NCI-H146 (cell line): ENCODE measurements at regions not wholly inside any gene's neighbourhood (a gene's known extent, or its start where the extent isn't known, plus 50 kb on each side); places are given as distances from the start of the nearest gene placed in this dataset.

ENCODE experiments used
- DNase-seq: peaks from one replicate; lab custom pipeline; 2025; lab: John Stamatoyannopoulos, UW

DNA sequence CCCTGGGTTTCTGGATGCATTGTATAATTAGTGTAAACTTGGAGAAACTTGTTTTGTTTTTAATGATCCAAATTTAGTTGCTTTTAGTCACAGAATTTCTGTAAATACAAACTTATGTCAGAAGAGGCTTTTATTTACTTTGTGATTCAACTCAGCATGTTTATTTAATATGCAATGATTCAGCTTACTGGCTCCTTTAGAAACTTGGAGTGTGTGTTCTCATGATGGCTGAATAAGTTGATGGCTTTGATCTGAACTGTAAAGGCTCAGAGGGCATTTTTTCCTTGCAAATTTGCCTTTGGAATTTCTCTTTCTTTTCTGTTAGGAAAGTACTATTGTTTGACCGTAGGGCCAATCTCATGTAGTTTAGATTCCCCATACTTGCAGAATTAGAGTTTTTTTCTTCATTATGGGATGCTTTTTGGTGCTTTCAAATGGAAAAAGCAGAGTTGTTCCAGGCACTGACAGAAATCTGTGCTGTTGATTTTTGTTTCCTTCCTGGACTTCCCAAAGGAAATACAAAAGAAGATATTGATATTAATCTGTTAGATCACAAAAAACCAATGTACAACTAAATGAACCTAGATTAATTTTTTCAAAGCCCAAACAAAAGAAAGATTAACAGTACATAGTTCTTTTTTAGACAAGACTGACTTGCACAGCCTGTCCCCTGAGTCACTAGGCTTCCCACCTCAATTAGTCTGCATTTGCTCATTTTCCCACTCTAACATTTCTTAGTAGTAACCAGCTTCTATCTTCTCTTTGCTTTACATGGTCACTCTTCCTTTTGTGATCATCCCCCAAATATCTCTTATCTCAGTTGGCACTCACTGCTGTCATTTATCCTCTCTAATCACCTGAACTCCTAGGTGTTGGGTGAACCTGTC lies 96.8 kb upstream of the AGR3 start:
- DNase-seq = no peak

DNA sequence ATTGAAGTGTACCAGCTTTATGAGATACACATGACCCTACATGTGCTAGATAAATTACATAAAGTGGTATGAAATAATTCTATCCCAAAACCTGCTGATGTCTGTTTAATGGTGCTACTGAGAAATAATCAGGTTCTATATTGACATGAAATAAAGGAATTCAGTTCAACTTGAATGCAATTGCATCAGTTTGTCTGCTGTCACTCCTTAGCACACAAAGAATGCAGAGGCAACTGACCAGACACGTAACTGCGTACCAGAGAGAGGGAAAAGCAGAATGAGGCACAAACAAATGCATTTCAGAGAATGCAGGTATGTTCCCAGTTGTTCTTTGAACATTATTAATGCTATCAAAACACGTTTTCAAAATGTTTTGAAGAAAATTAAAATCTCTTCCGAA lies 98.8 kb upstream of the AGR3 start:
- DNase-seq = no peak

DNA sequence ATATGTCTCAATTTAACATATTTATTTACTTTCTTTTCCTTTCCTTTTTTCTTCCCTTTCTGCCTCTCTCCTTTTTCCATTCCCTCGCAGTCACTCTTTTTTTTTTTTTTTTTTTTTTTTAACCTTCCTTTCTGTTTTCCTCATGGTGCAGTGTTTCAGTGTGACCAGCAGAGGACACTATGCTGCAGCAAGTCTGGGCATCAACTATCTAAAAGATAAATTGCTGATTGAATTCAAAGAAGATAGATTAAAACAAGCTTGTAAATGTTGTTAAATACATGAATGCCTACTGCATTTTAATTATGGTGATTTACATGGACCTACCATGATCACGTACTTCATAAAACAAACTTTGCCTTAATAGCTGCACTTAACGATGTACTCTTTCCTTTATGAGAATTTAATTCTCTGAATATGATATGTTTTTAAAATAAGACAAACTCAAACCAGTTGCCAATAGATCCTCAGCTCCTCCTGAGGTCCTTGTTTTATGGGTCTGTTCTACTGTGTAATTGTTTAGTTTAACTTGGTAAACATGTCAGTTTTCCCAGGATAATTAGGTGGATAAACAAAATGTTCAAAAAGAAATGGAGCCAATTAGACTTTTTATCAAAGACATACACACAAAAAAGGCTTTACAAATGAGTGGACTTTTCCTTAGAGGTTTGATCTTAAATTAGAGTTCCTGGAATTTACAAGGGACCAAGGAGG lies 101.0 kb upstream of the AGR3 start:
- peak; percentile 48 for DNase-seq

DNA sequence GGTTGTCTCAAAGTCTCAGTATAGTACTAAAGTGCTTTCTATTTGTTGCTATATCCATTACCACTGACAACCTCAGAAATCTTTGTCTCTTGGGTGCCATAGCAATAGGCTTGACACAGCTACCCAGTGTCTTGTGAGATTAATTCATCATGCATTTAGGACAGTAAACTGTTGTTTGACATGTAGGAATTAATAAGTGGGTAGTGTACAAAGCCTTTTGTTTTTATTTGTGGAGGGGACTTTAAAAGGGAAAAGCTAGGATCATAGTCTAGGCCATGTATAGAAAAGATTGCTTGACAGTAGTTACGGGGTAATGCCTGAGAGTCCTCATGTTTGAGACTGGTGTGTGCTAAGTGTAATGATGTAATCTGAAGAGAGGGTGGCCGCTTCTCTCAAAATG lies 102.6 kb upstream of the AGR3 start:
- no peak for DNase-seq

DNA sequence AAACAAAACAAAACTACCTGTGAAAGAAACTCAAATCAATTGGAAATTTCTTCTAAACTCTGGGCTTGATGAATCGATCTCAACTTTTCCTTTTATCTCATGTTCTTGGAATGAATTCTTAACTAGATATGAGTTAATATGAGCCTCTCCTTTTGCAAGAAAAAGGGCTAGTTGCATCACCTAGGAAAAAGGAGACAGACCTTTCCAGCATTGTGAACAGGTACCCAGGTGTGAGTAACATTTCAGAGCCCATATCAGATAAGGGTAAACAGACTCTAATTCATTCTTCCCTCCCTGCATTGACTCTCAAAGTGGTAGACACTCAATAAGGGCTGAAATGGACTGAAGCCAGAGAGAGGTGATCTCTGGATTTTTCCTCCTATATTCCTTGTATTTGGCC lies 103.8 kb upstream of the AGR3 start:
- DNase-seq = peak; percentile 38

DNA sequence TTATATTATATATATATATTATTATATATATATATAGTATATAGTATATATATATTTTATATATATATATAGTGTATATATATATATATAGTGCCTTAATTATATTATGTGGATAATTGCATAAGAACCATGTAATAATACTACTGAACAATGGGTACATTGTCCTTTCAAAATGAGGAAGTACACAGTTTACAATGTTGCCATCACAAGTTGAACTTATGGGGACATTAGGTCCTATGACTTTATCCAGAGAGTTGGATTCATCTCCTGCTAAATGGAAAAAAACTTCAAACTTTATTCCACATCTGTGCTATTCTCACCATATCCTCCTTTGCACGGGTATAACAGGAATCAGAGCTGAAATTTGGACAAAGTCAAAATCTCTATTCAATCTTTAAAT lies 105.0 kb upstream of the AGR3 start:
- DNase-seq = no peak

DNA sequence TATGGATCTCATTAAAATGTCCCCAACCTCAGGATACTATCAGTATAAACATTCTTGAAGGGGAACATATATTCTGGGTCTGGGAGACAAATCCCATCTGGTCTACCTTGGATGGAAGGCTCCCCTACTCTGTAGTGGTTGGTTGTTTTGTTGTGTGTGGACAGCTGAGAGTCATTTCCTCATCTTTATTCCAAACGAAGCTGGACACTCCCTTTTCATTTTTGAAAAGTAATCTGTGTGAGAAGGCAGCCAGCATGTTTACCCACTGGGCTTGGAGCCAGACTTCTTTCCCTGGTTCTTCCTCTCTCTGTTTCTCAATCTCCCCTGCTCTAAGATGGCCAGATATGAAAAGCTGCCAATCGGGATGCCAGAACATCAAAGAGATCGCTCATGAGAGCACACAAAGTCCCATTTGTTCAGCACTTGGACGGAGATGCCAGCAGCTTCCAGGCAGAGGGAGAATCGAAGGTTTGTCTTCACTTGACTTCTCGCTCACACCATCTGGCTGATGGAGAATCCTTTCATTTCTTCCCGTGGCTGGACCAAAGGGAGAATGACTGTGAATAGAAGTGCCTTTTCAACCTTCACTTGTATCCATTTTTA lies 108.1 kb upstream of the AGR3 start:
- peak; percentile 82 for DNase-seq

DNA sequence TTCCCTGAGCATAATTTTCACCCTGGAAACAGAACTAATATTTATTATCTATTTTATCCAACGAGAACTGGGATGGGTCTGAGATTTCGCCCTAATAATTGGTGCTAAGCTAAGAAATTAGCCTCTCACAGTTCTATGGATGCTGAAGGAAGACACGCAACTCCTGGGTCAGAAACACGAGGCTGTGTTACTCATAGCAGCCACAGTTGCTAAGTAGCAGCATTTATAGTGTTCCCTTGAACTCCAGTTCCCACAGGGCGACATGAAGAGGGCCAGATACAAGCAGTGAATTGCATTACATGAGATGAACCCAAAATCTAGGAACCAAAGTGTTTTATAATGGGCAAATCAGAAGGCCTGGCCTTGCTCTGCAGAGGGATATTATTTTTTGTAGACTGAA lies 109.8 kb upstream of the AGR3 start:
- no peak for DNase-seq

DNA sequence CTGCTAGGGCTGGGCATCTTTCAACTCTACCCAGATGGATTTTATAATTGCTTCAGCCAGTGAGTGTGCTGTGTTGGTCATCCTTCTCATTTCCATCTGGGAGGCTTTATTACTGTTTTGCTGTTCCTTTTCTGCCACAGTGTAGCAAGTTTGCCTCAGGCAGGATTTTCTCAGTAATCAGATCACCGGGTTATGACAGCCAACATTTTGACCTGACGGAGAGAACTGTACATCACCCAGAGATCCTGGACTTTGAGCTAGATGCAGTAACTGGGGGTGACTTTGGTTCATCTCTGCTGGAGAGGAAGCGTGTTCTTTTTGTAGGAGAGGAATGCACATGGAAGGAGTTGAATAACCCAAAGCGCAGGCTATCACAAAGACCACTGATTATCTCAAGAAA lies 111.8 kb upstream of the AGR3 start:
- no peak for DNase-seq

DNA sequence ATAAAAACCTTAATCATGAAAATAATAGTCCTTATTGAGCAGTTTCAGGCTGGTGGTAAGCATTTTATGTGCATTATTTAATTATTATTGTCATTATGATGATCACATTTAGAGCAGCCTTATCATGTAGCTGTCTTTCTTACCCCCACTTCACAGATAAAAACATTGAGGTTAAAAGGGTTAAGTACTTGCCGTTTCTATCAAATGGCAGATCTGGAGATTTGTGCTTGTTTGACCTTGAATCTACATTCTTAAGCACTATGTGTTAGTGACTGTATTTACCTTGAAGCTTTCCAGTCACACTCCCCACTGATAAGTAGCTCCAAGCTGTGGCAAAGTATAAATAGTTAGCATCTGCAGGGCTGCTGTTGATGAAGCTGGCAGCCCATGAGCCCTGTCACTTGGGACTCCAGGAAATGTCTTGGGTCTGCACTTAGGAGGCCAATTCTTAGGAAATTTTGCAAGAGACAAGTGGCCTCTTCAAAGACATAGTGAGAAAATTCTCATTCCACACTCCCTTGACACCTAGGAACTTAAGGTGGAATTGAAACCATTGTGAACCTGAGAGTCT lies 116.8 kb upstream of the AGR3 start:
- DNase-seq = no peak

DNA sequence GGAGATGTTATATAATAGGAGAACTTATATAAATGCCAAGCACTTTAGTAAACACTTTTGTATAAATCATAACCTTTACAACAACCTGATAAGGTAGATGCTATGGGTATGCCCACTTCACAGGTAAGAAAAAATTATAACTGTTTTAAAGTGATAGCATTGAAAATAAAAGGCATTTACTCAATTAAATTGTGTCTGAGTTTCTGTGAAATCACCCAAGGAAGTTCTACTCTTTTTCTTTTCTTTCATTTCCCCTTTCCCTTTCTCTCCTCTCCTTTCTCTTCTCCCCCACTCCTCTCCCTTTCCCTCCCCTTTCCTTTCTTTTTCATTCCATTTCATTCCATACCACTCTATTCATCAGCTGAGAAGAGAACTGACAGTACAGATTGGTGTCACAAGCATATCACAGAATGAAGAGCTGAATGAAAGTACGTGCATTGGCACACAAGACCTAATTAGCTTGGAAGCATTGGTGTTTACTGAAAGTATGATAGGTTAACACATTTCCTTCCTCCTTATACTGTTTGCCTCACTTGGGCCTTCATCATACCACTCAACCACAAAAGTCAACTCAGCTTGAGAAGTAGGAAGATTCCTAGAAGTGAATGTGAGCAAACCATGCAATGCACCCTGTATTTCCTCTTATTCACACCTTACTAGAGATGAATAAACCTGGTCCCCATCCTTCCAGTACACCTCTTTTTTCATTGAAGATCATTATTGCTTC lies 117.9 kb upstream of the AGR3 start:
- DNase-seq = no peak

DNA sequence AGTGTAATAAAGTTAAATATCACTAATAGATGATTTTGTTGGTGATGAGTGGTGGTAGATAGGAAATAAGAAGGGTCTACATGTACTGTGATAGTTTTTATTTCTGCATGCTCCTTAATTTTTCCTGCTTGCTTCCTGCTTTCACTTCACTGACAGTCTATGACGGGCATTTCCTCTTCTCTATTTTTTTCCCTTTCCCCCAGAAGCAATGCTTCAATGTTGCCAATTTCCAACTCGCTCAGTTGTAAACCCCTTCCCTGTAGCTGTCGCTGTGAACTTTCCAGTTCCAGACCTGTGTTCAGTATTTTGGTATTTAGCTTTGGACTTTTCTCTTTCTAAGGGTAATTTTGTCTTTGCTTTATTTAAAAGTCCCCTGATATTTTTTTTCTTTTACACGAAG lies 123.5 kb upstream of the AGR3 start:
- DNase-seq = no peak

DNA sequence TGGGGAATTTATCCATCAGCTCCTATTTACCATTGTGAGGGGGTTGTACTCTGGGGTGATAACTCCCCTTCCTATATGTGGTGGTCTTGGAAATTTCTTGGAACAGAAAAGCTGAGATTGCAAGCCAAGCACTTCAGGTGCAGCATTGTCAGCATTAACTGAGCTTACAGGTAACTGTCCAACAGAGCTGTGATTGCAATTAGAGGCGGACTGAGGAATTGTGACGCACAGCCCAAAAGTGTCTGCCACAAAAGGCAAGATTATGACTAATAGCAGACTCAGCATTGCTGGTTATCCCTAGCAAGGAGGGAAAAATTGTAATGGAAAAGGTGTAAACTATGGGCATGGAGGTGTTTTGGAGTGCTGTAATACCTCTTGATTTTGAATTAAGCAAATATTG lies 126.1 kb upstream of the AGR3 start:
- no peak for DNase-seq

DNA sequence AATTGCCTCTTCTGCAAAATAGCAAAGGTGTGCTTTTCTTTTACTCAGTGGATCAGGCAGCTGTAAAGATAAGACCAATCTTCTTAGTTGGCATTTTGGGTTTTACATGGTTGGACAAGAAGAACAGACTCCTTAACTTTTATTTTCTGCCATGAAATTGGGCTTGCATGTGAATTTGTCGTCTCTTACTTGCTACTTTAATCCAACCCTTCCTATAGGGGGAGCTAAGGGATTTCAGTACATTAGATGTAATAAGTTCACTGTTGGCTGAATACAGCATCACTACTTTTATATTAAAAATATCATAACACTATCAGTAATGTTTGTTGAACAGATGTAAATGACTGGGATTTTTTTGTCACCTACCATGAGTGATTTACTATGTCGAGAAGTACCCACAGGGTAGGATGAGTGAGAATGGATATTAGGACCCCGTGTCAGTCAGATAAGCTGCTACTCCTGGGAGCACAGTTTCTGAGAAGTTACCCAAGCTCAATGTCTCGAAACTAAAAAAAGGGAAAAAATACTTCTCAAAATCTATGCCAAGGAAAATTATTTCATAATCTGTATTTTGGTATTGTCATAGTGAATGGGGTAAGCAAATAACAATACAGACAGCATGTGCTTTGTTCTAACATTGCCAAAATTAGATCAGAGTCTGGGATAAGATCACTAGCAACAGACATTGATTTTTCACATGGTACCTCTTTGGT lies 127.4 kb upstream of the AGR3 start:
- DNase-seq = peak; percentile 27

DNA sequence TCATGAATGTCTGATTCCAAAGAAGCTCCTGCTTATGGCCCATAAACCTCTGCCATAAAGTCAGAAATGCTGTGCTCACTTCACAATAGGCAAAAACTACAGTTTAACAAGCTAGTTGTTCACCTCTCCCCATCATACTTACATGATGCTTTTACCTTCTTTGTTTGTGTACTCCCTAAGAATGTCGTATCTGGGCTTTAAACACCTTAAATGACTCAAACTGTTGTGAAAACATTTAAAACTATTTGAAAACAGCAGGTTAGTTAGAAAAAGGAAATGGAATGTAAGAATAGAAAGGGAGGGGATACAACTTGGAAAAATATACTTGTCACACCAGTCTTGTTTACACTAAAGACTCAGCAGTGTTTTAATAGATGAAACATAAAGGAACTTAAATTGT lies 128.2 kb upstream of the AGR3 start:
- DNase-seq = no peak

DNA sequence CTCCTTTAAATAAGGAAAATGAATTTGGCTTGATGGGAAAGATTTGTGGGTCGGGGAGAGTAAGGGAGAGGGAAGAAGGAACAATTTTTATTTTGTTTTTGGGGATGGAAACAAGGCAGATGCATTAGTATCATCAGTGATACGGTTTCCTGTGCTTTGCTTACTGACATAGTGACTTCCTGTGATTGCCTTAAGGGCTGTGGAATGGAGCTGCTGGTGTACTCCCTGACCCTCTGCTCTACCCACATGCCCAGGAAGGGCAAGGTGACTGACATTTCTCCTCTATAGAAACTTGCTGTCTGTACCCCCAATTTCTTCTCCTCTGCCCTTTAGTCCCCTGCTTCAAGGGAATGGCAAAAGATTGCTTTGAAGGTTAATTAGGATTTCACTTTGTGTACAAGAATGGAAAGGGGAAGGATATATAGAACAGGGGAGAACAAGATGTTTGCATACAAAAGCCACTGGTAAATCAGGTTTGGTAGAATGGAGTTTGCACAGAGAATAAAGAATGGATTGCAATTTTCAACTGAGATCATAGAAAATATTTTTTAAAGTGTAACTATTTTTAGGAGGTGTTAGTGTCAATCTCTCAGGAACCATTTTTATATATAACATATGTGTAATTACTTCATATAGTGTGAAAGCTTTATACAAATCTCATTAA lies 129.0 kb upstream of the AGR3 start:
- DNase-seq = no peak

DNA sequence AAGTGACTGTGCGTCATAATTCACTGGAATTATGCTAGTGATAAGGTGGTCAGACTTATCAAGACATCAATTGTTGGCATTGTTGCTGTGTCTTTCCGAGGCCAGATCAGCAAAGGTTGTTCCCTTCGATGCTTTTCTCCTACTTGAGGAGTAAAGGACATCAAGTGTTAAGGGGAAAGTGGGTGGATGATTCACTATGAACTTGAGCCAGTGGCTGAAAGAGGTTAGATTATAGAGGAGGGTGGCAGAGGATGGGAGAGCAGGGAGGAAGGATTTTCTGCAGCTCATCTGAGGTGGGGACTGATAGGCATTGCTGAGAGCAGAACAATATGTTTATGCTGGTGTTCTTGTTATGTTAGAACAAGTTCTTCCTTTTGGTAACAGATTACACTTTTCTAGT lies 131.4 kb upstream of the AGR3 start:
- DNase-seq = no peak

DNA sequence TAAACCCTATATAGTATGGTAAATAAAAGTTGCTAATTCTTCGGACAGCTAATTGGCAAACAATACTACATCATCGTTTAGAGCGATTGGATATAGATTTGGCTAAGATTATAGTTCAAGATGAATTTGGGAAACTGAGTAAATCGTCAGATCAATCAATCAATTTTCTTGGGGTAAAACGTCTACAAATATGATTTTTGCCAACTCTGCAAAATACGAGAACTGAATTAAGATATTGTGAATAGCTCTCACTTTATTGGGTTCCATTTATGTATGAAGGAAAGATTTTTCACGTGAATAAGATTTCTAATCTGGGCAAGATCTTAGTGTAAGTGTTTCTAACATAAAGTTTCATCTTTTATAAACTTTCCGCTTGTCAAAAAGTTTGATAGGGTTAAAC lies 132.9 kb upstream of the AGR3 start:
- no peak for DNase-seq

DNA sequence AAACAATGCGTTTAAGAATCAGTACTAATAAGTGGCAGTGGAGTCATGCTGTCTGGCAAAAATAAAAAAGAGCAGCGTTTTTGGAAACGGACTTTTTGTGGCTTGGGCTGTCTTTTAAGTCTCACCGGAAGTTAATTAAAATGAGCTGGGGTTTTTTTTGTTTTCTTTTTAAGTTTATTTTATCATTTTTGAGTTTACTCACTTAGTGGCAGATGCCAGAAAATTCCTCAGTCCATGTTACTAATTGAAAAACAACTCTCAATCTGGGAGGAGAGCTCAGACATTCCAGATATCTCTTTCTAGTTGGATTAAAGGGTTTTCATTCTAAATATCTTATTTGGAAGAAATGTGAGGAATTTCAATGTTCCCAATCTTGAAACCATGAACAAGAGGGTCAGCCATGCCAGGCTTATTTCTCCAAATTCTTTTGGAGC lies 133.8 kb upstream of the AGR3 start:
- no peak for DNase-seq

DNA sequence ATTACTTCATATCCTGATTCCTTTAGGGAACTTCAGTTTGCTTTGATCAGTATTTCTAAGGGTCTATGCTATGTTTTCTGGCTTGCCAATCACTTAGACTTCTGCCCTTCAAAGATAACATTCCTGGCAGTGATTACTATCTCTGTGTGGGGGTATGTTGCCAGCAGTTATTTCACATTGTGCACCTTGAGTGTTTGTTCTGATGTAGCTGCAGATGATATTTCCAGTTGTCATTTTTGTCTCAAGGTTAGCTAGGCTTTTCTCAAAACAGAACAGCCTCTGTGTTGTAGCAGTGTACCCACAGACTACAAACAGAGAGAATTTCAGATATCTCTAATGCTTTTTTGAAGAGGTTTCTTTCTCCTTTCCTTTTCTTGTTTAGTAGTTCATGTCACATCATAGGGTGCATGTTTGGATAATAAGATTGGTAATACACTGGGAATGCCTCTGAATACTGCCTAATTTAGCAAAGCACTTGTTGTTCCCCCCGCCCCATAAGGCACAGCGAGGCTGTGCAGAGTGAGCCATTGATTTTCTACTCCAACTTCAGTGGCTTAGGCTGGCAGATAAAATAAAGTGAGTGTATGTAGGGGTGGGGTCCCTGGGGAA lies 134.7 kb upstream of the AGR3 start:
- no peak for DNase-seq
